Fibroblast of mammary gland (primary cell): ENCODE measurements at regions not wholly inside any gene's neighbourhood (a gene's known extent, or its start where the extent isn't known, plus 50 kb on each side); places are given as distances from the start of the nearest gene placed in this dataset.

Source experiments
- DNase-seq: peaks from one replicate; pipeline ENCODE4 v3.0.0-alpha.2; 2010; ENCODE audit warnings: low read depth
- H3K4me3 ChIP-seq: 2 replicates; pipeline ENCODE4 v1.5.1; 2011; ENCODE audit warnings: low read depth, mild to moderate bottlenecking, low read length, moderate library complexity; ENCODE audit not compliant: control insufficient read depth
- CTCF ChIP-seq: conservative IDR thresholded peaks from 2 replicates; pipeline ENCODE4 v1.5.1; 2011; ENCODE audit warnings: low read depth, low read length, inconsistent platforms; ENCODE audit not compliant: control insufficient read depth, insufficient read depth

- no peak for TF ChIP-seq CTCF
- H3K4me3 ChIP-seq, result no peak overlapping the region
- DNase-seq, result no peak
These were observed 529.4 kb upstream of the AMOT start for GRCh38 chrX:113370006-113370405.

- TF ChIP-seq CTCF, result no peak
These were observed 528.4 kb upstream of the AMOT start for GRCh38 chrX:113369056-113369455.

GRCh38 chrX:113353134-113353533 is 512.5 kb upstream of the AMOT start:
- no peak overlapping the region for H3K4me3 ChIP-seq
- no peak for TF ChIP-seq CTCF
- no peak for DNase-seq

More at GRCh38 chrX:113369056-113369455, 528.4 kb upstream of the AMOT start:
- DNase-seq, result no peak
- no peak overlapping the region for H3K4me3 ChIP-seq

GRCh38 chrX:113330416-113330815 is 489.8 kb upstream of the AMOT start:
- H3K4me3 ChIP-seq, result no peak overlapping the region
- DNase-seq, result peak; percentile 36
- no peak for TF ChIP-seq CTCF

GRCh38 chrX:113315927-113316326 is 475.3 kb upstream of the AMOT start:
- TF ChIP-seq CTCF, result no peak
- no peak overlapping the region for H3K4me3 ChIP-seq
- DNase-seq, result no peak

- TF ChIP-seq CTCF, result no peak
- no peak overlapping the region for H3K4me3 ChIP-seq
- peak; percentile 83 for DNase-seq
These were observed 464.9 kb upstream of the AMOT start for GRCh38 chrX:113305496-113305895.

GRCh38 chrX:113300580-113300979 is 459.9 kb upstream of the AMOT start:
- no peak overlapping the region for H3K4me3 ChIP-seq
- TF ChIP-seq CTCF, result no peak
- peak; percentile 7 for DNase-seq
